ENCODE measurements at regions not wholly inside any gene's neighbourhood (a gene's known extent, or its start where the extent isn't known, plus 50 kb on each side); places are given as distances from the start of the nearest gene placed in this dataset.

DNA sequence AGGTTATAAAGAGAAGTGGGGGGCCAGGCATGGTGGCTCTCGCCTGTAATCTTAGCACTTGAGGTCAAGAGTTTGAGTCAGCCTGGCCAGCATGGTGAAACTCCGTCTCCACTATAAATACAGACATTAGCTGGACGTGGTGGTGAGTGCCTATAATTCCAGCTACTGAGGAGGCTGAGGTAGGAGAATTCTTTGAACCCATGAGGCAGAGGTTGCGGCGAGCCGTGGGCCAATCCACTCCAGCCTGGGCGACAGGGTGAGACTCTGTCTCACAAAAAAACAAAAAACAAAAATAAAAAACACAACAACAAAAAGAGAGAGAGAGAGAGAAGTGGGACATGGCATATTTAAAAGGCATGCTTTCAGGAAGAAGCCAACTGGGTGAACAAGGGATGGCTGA lies 80.1 kb upstream of the CARD18 start:
- TF ChIP-seq, protein P1, sequence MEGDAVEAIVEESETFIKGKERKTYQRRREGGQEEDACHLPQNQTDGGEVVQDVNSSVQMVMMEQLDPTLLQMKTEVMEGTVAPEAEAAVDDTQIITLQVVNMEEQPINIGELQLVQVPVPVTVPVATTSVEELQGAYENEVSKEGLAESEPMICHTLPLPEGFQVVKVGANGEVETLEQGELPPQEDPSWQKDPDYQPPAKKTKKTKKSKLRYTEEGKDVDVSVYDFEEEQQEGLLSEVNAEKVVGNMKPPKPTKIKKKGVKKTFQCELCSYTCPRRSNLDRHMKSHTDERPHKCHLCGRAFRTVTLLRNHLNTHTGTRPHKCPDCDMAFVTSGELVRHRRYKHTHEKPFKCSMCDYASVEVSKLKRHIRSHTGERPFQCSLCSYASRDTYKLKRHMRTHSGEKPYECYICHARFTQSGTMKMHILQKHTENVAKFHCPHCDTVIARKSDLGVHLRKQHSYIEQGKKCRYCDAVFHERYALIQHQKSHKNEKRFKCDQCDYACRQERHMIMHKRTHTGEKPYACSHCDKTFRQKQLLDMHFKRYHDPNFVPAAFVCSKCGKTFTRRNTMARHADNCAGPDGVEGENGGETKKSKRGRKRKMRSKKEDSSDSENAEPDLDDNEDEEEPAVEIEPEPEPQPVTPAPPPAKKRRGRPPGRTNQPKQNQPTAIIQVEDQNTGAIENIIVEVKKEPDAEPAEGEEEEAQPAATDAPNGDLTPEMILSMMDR (IDR thresholded peaks at IDR 0.05): no peak
- TF ChIP-seq, protein P2, sequence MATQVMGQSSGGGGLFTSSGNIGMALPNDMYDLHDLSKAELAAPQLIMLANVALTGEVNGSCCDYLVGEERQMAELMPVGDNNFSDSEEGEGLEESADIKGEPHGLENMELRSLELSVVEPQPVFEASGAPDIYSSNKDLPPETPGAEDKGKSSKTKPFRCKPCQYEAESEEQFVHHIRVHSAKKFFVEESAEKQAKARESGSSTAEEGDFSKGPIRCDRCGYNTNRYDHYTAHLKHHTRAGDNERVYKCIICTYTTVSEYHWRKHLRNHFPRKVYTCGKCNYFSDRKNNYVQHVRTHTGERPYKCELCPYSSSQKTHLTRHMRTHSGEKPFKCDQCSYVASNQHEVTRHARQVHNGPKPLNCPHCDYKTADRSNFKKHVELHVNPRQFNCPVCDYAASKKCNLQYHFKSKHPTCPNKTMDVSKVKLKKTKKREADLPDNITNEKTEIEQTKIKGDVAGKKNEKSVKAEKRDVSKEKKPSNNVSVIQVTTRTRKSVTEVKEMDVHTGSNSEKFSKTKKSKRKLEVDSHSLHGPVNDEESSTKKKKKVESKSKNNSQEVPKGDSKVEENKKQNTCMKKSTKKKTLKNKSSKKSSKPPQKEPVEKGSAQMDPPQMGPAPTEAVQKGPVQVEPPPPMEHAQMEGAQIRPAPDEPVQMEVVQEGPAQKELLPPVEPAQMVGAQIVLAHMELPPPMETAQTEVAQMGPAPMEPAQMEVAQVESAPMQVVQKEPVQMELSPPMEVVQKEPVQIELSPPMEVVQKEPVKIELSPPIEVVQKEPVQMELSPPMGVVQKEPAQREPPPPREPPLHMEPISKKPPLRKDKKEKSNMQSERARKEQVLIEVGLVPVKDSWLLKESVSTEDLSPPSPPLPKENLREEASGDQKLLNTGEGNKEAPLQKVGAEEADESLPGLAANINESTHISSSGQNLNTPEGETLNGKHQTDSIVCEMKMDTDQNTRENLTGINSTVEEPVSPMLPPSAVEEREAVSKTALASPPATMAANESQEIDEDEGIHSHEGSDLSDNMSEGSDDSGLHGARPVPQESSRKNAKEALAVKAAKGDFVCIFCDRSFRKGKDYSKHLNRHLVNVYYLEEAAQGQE (IDR thresholded peaks at IDR 0.05; ENCODE audit: insufficient read depth in 1 of 2, low read depth in 2 of 2, low read length in 1 of 2): no peak
